GM13976 (cell line): ENCODE measurements at regions not wholly inside any gene's neighbourhood (a gene's known extent, or its start where the extent isn't known, plus 50 kb on each side); places are given as distances from the start of the nearest gene placed in this dataset.
"Not testable (repeated sequence)": the region's sequence is repeated elsewhere in the genome, so short reads cannot be mapped to it uniquely, and the experiment has no call there.

ENCODE experiments used
- DNase-seq: peaks from one replicate; pipeline ENCODE4 v3.0.0; 2012; ENCODE audit warnings: low spot score
- in situ Hi-C: fragments of 300-500 bp; cut with MboI; formaldehyde crosslinking; loops from one replicate; pipeline ENCODE4 v1.12.0; 2022; ENCODE audit warnings: low sequenced_read_pairs, mixed read lengths, inconsistent platforms; ENCODE audit not compliant: unreplicated experiment
- TF ChIP-seq, protein P1 (sequence below): IDR thresholded peaks from 2 replicates; pipeline ENCODE4 v1.5.1; 2012; ENCODE audit warnings: borderline replicate concordance, mild to moderate bottlenecking; ENCODE audit not compliant: insufficient read depth; ENCODE audit errors: extremely low read depth, missing control alignments, control extremely low read depth

DNA sequence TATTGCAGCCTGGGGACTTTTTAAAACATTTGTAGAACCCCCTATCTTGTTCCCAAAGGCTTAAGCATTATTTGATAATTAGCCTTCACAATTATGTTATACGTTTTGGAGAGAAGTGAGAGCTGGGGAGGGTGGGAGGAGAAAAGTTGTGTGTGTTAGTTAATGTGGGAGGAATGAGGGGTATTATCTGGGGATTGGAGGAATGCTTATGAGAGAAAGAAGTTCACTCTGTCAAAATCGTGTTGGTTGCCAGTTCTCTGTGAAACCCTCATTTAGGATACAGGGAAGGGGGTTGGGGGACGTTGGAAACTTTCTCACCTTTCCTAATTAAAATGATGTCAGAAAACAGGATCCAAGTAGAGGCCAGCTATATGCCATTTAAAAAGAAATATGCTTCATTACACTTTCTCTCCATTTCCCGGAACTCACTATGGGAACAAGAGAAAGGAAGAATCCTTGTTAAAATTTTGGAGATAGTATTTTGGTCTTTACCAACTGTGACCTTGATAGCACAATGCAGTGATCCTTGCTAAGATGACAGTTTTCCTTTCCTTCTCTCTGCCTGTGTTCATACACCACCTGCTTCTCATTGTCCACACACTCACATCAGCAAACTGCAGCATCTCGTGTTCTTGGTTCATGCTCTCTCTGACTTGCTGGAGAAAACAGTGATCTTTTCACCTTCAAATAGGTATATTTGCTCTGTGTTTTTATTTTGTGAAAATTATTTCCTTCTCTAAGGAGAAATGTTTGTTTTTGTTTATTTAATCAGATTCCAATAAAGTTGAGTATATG, 336.7 kb upstream of the CLINT1 start:
- TF ChIP-seq, protein P1, sequence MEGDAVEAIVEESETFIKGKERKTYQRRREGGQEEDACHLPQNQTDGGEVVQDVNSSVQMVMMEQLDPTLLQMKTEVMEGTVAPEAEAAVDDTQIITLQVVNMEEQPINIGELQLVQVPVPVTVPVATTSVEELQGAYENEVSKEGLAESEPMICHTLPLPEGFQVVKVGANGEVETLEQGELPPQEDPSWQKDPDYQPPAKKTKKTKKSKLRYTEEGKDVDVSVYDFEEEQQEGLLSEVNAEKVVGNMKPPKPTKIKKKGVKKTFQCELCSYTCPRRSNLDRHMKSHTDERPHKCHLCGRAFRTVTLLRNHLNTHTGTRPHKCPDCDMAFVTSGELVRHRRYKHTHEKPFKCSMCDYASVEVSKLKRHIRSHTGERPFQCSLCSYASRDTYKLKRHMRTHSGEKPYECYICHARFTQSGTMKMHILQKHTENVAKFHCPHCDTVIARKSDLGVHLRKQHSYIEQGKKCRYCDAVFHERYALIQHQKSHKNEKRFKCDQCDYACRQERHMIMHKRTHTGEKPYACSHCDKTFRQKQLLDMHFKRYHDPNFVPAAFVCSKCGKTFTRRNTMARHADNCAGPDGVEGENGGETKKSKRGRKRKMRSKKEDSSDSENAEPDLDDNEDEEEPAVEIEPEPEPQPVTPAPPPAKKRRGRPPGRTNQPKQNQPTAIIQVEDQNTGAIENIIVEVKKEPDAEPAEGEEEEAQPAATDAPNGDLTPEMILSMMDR: no peak
- in situ Hi-C loops: no loop called here
- no peak for DNase-seq

DNA sequence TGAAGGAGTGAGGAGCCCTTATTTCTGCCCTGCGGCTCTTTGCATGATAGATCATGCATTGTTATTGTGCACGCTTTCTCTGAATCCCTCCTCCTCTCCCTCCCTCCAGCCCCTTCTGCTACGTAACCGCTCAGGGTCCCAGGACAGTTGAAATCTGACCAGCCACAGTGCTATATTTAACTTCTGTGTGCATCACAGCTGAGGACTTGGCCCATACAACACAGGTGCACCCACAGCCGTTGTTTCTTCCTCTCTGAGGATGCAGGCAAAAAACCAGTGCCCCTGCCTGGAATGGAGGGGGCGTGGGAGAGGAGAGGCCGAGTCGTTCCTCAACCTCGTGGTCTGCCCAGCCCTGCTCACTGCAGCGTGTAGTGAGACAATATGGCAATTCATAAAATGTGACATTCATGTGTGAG, 335.6 kb upstream of the CLINT1 start:
- in situ Hi-C loops: no loop called here

DNA sequence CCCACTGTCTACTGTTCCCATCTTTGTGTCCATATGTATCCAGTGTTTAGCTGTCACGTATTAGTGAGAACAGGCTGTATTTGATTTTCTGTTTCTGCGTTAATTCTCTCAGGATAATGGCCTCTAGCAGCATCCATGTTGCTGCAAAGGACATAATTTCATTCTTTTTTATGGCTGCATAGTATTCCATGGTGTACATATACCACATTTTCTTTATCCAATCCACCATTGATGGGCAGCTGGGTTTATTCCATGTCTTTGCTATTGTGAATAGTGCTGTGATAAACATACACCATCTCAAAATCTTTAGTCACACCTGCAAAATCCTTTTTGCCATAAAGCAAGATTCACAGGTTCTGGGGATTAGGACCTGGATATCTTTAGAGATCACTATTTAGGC, 334.4 kb upstream of the CLINT1 start:
- DNase-seq, in situ Hi-C loops: not testable (repeated sequence)

More for the DNA sequence above, 335.6 kb upstream of the CLINT1 start:
- TF ChIP-seq, protein P1: no peak
- DNase-seq: no peak

DNA sequence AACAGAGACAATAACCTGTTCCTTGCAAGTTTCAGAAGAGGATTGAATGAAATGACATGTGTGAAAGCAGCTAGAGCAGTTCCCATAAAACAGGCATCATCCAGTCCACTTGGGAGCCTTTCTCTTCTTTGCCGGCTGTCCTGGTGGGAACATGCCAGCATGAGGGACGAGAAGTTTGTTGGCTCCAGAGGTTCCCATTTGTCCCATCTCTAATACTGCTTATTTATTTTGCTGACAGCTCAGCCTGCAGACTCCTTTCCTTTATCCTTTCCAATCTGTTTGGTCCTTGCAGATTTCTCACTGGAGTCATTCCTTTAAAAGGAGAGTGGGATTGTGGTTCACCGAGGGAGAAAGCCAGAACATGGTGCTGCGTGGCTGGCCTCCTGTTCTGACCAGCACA, 321.5 kb upstream of the CLINT1 start:
- DNase-seq: no peak
- in situ Hi-C loops: no loop called here
- TF ChIP-seq, protein P1: no peak

DNA sequence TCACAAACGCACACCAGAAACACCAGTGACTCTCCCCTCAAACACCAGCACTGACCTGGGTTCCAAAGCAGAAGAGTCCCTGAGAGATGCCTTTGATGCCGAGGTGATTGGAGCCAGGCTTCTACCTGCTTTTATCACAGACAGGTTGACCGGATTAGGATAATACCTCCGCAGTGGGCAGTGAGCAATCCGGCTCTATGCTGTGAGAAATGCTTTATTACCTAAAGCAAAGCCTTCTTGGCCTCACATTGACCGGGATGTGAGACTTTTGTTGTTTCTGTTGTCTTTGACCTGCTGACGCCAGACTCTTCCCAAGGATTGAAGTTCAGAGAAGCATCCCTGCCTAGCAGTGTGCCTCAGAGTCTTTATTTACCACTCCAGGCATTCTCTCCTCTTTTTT, 320.3 kb upstream of the CLINT1 start:
- DNase-seq: no peak
- TF ChIP-seq, protein P1: no peak
- in situ Hi-C loops: loop anchor here (10.0 kb wide), 1 partner anchor 506 kb away; no protein-coding TSS in a partner anchor

DNA sequence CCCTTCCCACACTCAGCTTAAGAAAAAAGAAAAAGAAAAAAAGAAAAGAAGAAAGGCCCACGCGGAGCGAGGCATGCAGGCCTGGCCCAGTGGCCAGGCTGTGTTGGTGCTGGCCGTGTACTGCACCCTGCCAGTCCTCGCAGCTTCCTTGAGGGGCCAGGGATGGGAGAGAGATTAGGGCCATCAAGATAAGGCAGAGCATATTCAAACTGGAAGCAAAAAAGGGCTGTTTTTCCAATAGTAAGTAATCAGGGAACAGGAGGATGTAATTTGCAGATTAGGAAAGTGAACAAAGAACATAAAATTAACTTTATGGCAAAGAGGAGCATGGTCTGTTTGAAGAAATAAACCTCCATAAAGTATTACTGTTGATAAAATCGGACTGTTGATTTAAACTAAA, 319.6 kb upstream of the CLINT1 start:
- TF ChIP-seq, protein P1: no peak
- in situ Hi-C loops: loop anchor here (10.0 kb wide), 1 partner anchor 506 kb away; no protein-coding TSS in a partner anchor
- DNase-seq: no peak

DNA sequence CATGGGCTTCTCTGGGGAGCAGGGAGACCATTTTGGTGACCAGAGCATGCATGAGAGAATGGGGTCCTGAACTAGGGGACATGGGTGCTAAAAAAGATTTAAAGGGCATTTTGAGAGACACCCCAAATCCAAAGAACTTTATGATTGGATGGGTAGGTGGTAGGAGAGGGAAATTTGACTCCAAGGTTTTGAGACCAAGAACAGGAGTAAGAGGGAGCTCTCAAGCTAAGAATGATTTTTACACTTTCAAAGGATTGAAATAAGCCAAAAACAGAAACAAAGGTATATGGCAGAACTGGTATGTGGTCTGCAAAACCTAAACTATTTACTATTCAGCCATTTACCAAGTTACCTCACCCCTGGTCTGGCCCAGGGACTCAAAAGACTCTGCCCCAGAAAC, 318.2 kb upstream of the CLINT1 start:
- in situ Hi-C loops: loop anchor here (10.0 kb wide), 1 partner anchor 508 kb away; no protein-coding TSS in a partner anchor
- TF ChIP-seq, protein P1: no peak
- no peak for DNase-seq
